CD4-positive, CD25-positive, alpha-beta regulatory T cell (primary cell): ENCODE measurements at regions not wholly inside any gene's neighbourhood (a gene's known extent, or its start where the extent isn't known, plus 50 kb on each side); places are given as distances from the start of the nearest gene placed in this dataset.
"Not testable (repeated sequence)": the region's sequence is repeated elsewhere in the genome, so short reads cannot be mapped to it uniquely, and the experiment has no call there.

Experiments
- ATAC-seq, 2 donors: fragments of 150-1000 bp; cut with Tn5 transposase; one replicate each; pipeline ENCODE4 v1.10.0; 2021; ENCODE audit warnings: low read depth in 2 of 2, moderate number of reproducible peaks in 2 of 2, moderate library complexity in 1 of 2
- DNase-seq, 3 donors: peaks; one replicate each; pipeline versions ENCODE4 v3.0.0 to v3.0.0-alpha.2; 2012 to 2022; ENCODE audit warnings: mixed read lengths in 1 of 3
- H3K27ac ChIP-seq: one replicate; pipeline ENCODE4 v1.7.0; 2013; ENCODE audit warnings: mild to moderate bottlenecking, low read length; ENCODE audit not compliant: insufficient read depth, poor library complexity, severe bottlenecking
- H3K27me3 ChIP-seq: one replicate; pipeline ENCODE4 v1.7.0; 2013; ENCODE audit warnings: low read length; ENCODE audit not compliant: control insufficient read depth, insufficient read depth
- H3K36me3 ChIP-seq: one replicate; pipeline ENCODE4 v1.7.0; 2013; ENCODE audit warnings: mild to moderate bottlenecking, low read length, moderate library complexity; ENCODE audit not compliant: control insufficient read depth, insufficient read depth
- H3K4me1 ChIP-seq: 2 replicates; pipeline ENCODE4 v1.7.0; 2013; ENCODE audit warnings: mild to moderate bottlenecking, low read length; ENCODE audit not compliant: insufficient read depth, control insufficient read depth, poor library complexity, severe bottlenecking
- H3K4me3 ChIP-seq: one replicate; pipeline ENCODE4 v1.7.0; 2013; ENCODE audit warnings: low read depth, mild to moderate bottlenecking, low read length, moderate library complexity
- H3K9me3 ChIP-seq, 2 experiments: 1 replicate in 1 of 2; 2 replicates in 1 of 2; pipeline ENCODE4 v1.7.0; 2013; ENCODE audit warnings: low read length in 2 of 2, mild to moderate bottlenecking in 1 of 2, moderate library complexity in 1 of 2; ENCODE audit not compliant: control insufficient read depth in 2 of 2
- H3K27ac Mint-ChIP-seq, 3 donors: one replicate each; pipeline ENCODE4 v1.8.0; 2020 to 2022; ENCODE audit warnings: mild to moderate bottlenecking in 3 of 3, mixed read lengths in 3 of 3, moderate library complexity in 2 of 3
- H3K27me3 Mint-ChIP-seq: one replicate; pipeline ENCODE4 v1.8.0; 2022; ENCODE audit warnings: mild to moderate bottlenecking, mixed read lengths
- H3K36me3 Mint-ChIP-seq: one replicate; pipeline ENCODE4 v1.8.0; 2020; ENCODE audit warnings: mixed read lengths
- H3K4me1 Mint-ChIP-seq, 4 donors: one replicate each; pipeline ENCODE4 v1.8.0; 2020 to 2022; ENCODE audit warnings: mixed read lengths in 4 of 4, mild to moderate bottlenecking in 1 of 4
- H3K4me3 Mint-ChIP-seq, 4 donors: one replicate each; pipeline ENCODE4 v1.8.0; 2020 to 2022; ENCODE audit warnings: mild to moderate bottlenecking in 4 of 4, mixed read lengths in 4 of 4, moderate library complexity in 3 of 4
- H3K9me3 Mint-ChIP-seq, 7 donors: one replicate each; pipeline ENCODE4 v1.8.0; 2020 to 2022; ENCODE audit warnings: mixed read lengths in 7 of 7, mild to moderate bottlenecking in 3 of 7, moderate library complexity in 2 of 7

- H3K9me3 Mint-ChIP-seq, result peaks cover 0 to 11% (median 8%) of the 10 kb centered on the region in 7 donors
- H3K36me3 Mint-ChIP-seq, result no peaks in the 10 kb centered on the region
- no peaks in the 10 kb centered on the region for H3K27me3 Mint-ChIP-seq
- Histone ChIP-seq H3K27me3 (no peaks in the 10 kb centered on the region), H3K27ac (no peak overlapping the region), H3K9me3 (no peaks in the 10 kb centered on the region), H3K4me1 (no peaks in the 10 kb centered on the region), H3K4me3 (no peak overlapping the region), H3K36me3 (no peaks in the 10 kb centered on the region)
- no peaks in the 10 kb centered on the region for H3K4me1 Mint-ChIP-seq
- DNase-seq, result no peak
- H3K27ac Mint-ChIP-seq, result no peak overlapping the region
- no peak overlapping the region for H3K4me3 Mint-ChIP-seq
- no peak for ATAC-seq
Measured at GRCh38 chr4:20151436-20151835, 100.3 kb upstream of the SLIT2 start.

GRCh38 chr4:20149143-20149542 lies 102.6 kb upstream of the SLIT2 start:
- H3K27me3 ChIP-seq, H3K4me1 Mint-ChIP-seq, DNase-seq, H3K4me3 Mint-ChIP-seq, H3K4me3 ChIP-seq, H3K4me1 ChIP-seq, H3K36me3 Mint-ChIP-seq, ATAC-seq, H3K27ac Mint-ChIP-seq, H3K36me3 ChIP-seq, H3K27ac ChIP-seq, H3K27me3 Mint-ChIP-seq, H3K9me3 ChIP-seq: not testable (repeated sequence)
- peaks cover 7 to 24% (median 9%) of the 10 kb centered on the region in 7 donors for H3K9me3 Mint-ChIP-seq

- H3K4me3 ChIP-seq, result no peak overlapping the region
- peaks cover 0 to 5% of the 10 kb centered on the region in 2 experiments for H3K9me3 ChIP-seq
- Mint-ChIP-seq H3K4me3 (no peak overlapping the region), H3K27ac (no peak overlapping the region), H3K27me3 (no peaks in the 10 kb centered on the region), H3K9me3 (peaks cover 0 to 14% (median 5%) of the 10 kb centered on the region in 7 donors), H3K36me3 (no peaks in the 10 kb centered on the region), H3K4me1 (no peaks in the 10 kb centered on the region)
- H3K27me3 ChIP-seq, result no peaks in the 10 kb centered on the region
- no peaks in the 10 kb centered on the region for H3K4me1 ChIP-seq
- DNase-seq (no peak), ATAC-seq (no peak)
- no peaks in the 10 kb centered on the region for H3K36me3 ChIP-seq
- H3K27ac ChIP-seq, result no peak overlapping the region
Measured at GRCh38 chr4:20137176-20137575, 114.5 kb upstream of the SLIT2 start.

GRCh38 chr4:20127626-20128025 lies 124.1 kb upstream of the SLIT2 start:
- Histone ChIP-seq H3K27ac (no peak overlapping the region), H3K36me3 (no peaks in the 10 kb centered on the region), H3K4me1 (no peaks in the 10 kb centered on the region), H3K4me3 (no peak overlapping the region), H3K27me3 (no peaks in the 10 kb centered on the region), H3K9me3 (peaks cover 0 to 6% of the 10 kb centered on the region in 2 experiments)
- H3K9me3 Mint-ChIP-seq, result peaks cover 0 to 10% (median 5%) of the 10 kb centered on the region in 7 donors
- ATAC-seq (no peak), DNase-seq (no peak)
- no peak overlapping the region for H3K27ac Mint-ChIP-seq
- no peak overlapping the region for H3K4me3 Mint-ChIP-seq
- no peaks in the 10 kb centered on the region for H3K4me1 Mint-ChIP-seq
- no peaks in the 10 kb centered on the region for H3K27me3 Mint-ChIP-seq
- no peaks in the 10 kb centered on the region for H3K36me3 Mint-ChIP-seq

- no peaks in the 10 kb centered on the region for H3K4me1 Mint-ChIP-seq
- peaks cover 0 to 6% of the 10 kb centered on the region in 2 experiments for H3K9me3 ChIP-seq
- no peak overlapping the region for H3K4me3 Mint-ChIP-seq
- H3K9me3 Mint-ChIP-seq, result peaks cover 0 to 10% (median 3%) of the 10 kb centered on the region in 7 donors
- ATAC-seq (no peak), DNase-seq (no peak)
- H3K36me3 Mint-ChIP-seq, result no peaks in the 10 kb centered on the region
- H3K27me3 ChIP-seq, result no peaks in the 10 kb centered on the region
- no peaks in the 10 kb centered on the region for H3K4me1 ChIP-seq
- H3K36me3 ChIP-seq, result no peaks in the 10 kb centered on the region
- no peak overlapping the region for H3K4me3 ChIP-seq
- no peak overlapping the region for H3K27ac Mint-ChIP-seq
- no peak overlapping the region for H3K27ac ChIP-seq
- no peaks in the 10 kb centered on the region for H3K27me3 Mint-ChIP-seq
Measured at GRCh38 chr4:20126906-20127305, 124.8 kb upstream of the SLIT2 start.

- Mint-ChIP-seq H3K4me1 (no peaks in the 10 kb centered on the region), H3K27me3 (no peaks in the 10 kb centered on the region), H3K9me3 (peaks cover 0 to 10% (median 2%) of the 10 kb centered on the region in 7 donors), H3K27ac (no peak overlapping the region), H3K4me3 (no peak overlapping the region), H3K36me3 (no peaks in the 10 kb centered on the region)
- ATAC-seq (no peak), DNase-seq (no peak)
- no peaks in the 10 kb centered on the region for H3K4me1 ChIP-seq
- peaks cover 0 to 6% of the 10 kb centered on the region in 2 experiments for H3K9me3 ChIP-seq
- no peak overlapping the region for H3K27ac ChIP-seq
- H3K4me3 ChIP-seq, result no peak overlapping the region
- no peaks in the 10 kb centered on the region for H3K36me3 ChIP-seq
- no peaks in the 10 kb centered on the region for H3K27me3 ChIP-seq
Measured at GRCh38 chr4:20124317-20125026, 127.2 kb upstream of the SLIT2 start.

- no peaks in the 10 kb centered on the region for H3K27me3 Mint-ChIP-seq
- H3K4me1 Mint-ChIP-seq, result no peaks in the 10 kb centered on the region
- Histone ChIP-seq H3K36me3 (no peaks in the 10 kb centered on the region), H3K4me1 (no peaks in the 10 kb centered on the region), H3K27me3 (no peaks in the 10 kb centered on the region), H3K27ac (no peak overlapping the region), H3K4me3 (no peak overlapping the region), H3K9me3 (peaks cover 0 to 6% of the 10 kb centered on the region in 2 experiments)
- ATAC-seq (no peak), DNase-seq (no peak)
- H3K36me3 Mint-ChIP-seq, result no peaks in the 10 kb centered on the region
- no peak overlapping the region for H3K4me3 Mint-ChIP-seq
- no peak overlapping the region for H3K27ac Mint-ChIP-seq
- H3K9me3 Mint-ChIP-seq, result peaks cover 0 to 14% (median 2%) of the 10 kb centered on the region in 7 donors
Measured at GRCh38 chr4:20122198-20122988, 129.3 kb upstream of the SLIT2 start.
